Left forelimb (tissue), 1 donor: ENCODE measurements at regions not wholly inside any gene's neighbourhood (a gene's known extent, or its start where the extent isn't known, plus 50 kb on each side); places are given as distances from the start of the nearest gene placed in this dataset.
"Not testable (repeated sequence)": the region's sequence is repeated elsewhere in the genome, so short reads cannot be mapped to it uniquely, and the experiment has no call there.

Source experiments
- DNase-seq: peaks from one replicate; pipeline ENCODE4 v3.0.0-alpha.2; 2018; ENCODE audit warnings: low spot score

- DNase-seq, result no peak
Observed at GRCh38 chr5:159593518-159594073, 263.3 kb upstream of the IL12B start.

- not testable (repeated sequence) for DNase-seq
Observed at GRCh38 chr5:159595561-159595960, 265.3 kb upstream of the IL12B start.

GRCh38 chr5:159601216-159601615, 270.9 kb upstream of the IL12B start:
- no peak for DNase-seq

- DNase-seq, result no peak
Observed at GRCh38 chr5:159602434-159602833, 272.1 kb upstream of the IL12B start.

GRCh38 chr5:159605585-159605984, 275.3 kb upstream of the IL12B start:
- no peak for DNase-seq

GRCh38 chr5:159609359-159609758, 279.1 kb upstream of the IL12B start:
- no peak for DNase-seq

GRCh38 chr5:159610966-159611579, 280.8 kb upstream of the IL12B start:
- no peak for DNase-seq

GRCh38 chr5:159616952-159617351, 286.7 kb upstream of the IL12B start:
- DNase-seq, result no peak

- DNase-seq, result no peak
Observed at GRCh38 chr5:159619826-159620225, 289.5 kb upstream of the IL12B start.

GRCh38 chr5:159620853-159621540, 290.7 kb upstream of the IL12B start:
- DNase-seq, result no peak

- no peak for DNase-seq
Observed at GRCh38 chr5:159628703-159629102, 287.6 kb upstream of the ADRA1B start.

- no peak for DNase-seq
Observed at GRCh38 chr5:159629158-159629557, 287.1 kb upstream of the ADRA1B start.

GRCh38 chr5:159630545-159630944, 285.7 kb upstream of the ADRA1B start:
- no peak for DNase-seq

- no peak for DNase-seq
Observed at GRCh38 chr5:159631001-159631400, 285.3 kb upstream of the ADRA1B start.

- no peak for DNase-seq
Observed at GRCh38 chr5:159632866-159633265, 283.4 kb upstream of the ADRA1B start.

- DNase-seq, result no peak
Observed at GRCh38 chr5:159638481-159638880, 277.8 kb upstream of the ADRA1B start.

- DNase-seq, result no peak
Observed at GRCh38 chr5:159638954-159639559, 277.2 kb upstream of the ADRA1B start.

- DNase-seq, result no peak
Observed at GRCh38 chr5:159639590-159639989, 276.7 kb upstream of the ADRA1B start.

- no peak for DNase-seq
Observed at GRCh38 chr5:159640446-159640845, 275.8 kb upstream of the ADRA1B start.

GRCh38 chr5:159640921-159641320, 275.4 kb upstream of the ADRA1B start:
- DNase-seq, result no peak

- DNase-seq, result no peak
Observed at GRCh38 chr5:159641371-159642039, 274.8 kb upstream of the ADRA1B start.

- DNase-seq, result no peak
Observed at GRCh38 chr5:159642379-159642778, 273.9 kb upstream of the ADRA1B start.

- no peak for DNase-seq
Observed at GRCh38 chr5:159644053-159644452, 272.2 kb upstream of the ADRA1B start.
